Putamen (tissue), 1 donor: ENCODE measurements at regions not wholly inside any gene's neighbourhood (a gene's known extent, or its start where the extent isn't known, plus 50 kb on each side); places are given as distances from the start of the nearest gene placed in this dataset.
"Not testable (repeated sequence)": the region's sequence is repeated elsewhere in the genome, so short reads cannot be mapped to it uniquely, and the experiment has no call there.

Experiments used
- DNase-seq: peaks from one replicate; pipeline ENCODE4 v3.0.0-alpha.2; 2016; ENCODE audit warnings: low spot score

DNA sequence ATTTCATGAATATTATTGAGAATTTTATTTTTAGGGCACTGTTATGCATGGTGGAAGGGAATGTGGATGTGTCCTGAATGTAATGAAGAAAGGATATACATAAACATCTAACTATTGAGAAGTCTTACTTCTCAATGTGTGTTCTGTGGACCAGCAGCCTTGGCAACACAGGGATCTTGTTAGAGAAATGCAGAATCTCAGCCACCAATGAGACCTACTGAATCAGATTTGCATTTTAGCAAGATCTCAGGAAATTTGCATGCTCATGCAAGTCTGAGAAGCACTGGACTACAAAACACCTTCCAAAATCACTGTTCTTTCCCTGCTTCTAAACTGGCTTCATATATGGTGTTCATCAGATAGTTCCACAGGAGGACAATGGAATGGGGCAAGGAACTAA is 139.7 kb upstream of the WDFY3 start:
- no peak for DNase-seq

GRCh38 chr4:85106805-85107336 is 140.4 kb upstream of the WDFY3 start:
- DNase-seq, result no peak

- no peak for DNase-seq
Observed at GRCh38 chr4:85107553-85107952, 141.1 kb upstream of the WDFY3 start.

GRCh38 chr4:85113706-85114105 is 147.2 kb upstream of the WDFY3 start:
- no peak for DNase-seq

- DNase-seq, result no peak
Observed at GRCh38 chr4:85114526-85114925, 148.0 kb upstream of the WDFY3 start.

GRCh38 chr4:85116008-85116407 is 149.5 kb upstream of the WDFY3 start:
- no peak for DNase-seq

DNA sequence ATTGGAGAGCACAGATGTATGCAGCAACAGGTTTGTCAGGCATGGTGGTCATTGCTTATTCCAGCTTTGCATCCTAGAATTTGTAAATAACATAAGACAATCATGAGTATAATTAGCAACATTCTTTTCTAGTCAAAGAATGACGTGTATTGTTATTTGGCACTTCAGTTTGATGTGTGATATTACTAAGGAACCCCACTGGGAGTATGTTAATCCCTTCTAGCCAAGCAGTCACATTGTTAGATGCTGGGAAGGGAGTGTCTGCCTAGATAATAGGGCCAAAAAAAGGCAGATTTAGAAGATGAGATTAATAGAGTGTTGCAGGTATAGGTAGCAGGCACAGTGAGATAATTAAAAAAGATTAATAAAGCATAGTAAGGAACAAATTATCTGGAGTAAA is 159.2 kb upstream of the WDFY3 start:
- DNase-seq, result no peak

- no peak for DNase-seq
Observed at GRCh38 chr4:85126991-85127591, 160.6 kb upstream of the WDFY3 start.

GRCh38 chr4:85127653-85128052 is 161.2 kb upstream of the WDFY3 start:
- peak; percentile 12 for DNase-seq

- DNase-seq, result no peak
Observed at GRCh38 chr4:85128246-85129204, 162.0 kb upstream of the WDFY3 start.

DNA sequence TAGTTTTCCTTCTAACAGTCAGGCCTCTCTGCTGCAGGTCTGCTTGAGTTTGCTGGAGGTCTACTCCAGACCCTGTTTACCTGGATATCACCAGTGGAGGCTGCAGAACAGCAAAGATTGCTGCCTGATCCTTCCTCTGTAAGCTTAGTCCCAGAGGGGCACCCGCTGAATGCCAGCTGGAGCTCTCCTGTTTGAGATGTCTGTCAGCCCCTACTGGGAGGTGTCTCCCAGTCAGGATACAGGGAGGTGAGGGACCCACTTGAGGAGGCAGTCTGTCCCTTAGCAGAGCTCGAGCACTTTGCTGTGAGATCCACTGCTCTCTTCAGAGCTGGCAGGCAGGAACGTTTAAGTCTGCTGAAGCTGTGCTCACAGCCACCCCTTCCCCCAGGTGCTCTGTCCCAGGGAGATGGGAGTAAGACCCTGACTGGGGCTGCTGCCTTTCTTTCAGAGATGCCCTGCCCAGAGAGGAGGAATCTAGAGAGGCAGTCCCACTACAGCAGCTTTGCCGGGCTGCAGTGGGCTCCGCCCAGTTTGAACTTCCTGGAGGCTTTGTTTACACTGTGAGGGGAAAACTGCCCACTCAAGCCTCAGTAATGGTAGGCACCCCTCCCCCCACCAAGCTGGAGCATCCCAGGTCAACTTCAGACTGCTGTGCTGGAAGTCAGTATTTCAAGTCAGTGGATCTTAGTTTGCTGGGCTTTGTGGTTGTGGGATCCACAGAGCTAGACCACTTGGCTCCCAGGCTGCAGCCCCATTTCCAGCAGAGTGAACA is 163.1 kb upstream of the WDFY3 start:
- DNase-seq, result not testable (repeated sequence)

DNA sequence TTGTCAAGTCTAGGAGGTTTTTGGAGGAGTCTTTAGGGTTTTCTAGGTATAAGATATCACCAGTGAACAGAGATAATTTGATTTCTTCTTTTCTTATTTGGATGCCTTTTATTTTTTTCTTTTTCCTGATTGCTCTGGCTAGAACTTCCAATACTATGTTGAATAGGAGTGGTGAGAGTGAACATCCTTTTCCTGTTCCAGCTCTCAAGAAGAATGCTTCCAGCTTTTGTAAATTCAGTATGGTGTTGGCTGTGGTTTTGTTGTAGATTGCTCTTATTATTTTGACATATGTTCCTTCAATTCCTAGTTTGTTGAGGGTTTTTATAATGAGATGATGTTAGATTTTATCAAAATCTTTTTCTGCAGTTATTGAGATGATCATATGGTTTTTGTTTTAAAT is 165.6 kb upstream of the WDFY3 start:
- no peak for DNase-seq

DNA sequence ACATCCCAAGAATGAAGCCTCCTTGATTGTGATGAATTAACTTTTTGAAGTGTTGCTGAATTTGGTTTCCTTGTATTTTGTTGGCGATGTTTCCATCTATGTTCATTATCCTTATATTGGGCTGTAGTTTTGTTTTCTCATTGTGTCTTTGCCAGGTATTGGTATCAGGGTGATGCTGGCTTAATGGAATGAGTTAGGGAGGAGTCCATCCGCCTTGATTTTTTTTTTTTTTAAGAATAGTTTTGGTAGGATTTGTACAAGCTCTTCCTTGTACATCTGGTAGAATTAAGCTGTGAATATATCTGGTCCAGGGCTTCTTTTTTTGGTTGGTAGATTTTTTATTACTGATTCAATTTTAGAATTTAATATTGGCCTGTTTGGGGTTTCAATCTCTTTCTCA is 166.1 kb upstream of the WDFY3 start:
- no peak for DNase-seq

DNA sequence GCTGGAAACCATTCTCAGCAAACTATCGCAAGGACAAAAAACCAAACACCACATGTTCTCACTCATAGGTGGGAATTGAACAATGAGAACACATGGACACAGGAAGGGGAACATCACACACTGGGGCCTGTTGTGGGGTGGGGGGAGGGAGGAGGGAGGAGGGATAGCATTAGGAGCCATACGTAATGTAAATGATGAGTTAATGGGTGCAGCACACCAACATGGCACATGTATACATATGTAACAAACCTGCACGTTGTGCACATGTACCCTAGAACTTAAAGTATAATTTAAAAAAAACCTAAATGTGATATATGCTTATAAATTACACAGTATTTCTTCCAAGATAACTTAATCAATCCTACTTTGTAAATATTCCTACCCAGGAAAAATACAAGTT is 173.3 kb upstream of the WDFY3 start:
- DNase-seq, result not testable (repeated sequence)

- no peak for DNase-seq
Observed at GRCh38 chr4:85142451-85142850, 176.0 kb upstream of the WDFY3 start.

DNA sequence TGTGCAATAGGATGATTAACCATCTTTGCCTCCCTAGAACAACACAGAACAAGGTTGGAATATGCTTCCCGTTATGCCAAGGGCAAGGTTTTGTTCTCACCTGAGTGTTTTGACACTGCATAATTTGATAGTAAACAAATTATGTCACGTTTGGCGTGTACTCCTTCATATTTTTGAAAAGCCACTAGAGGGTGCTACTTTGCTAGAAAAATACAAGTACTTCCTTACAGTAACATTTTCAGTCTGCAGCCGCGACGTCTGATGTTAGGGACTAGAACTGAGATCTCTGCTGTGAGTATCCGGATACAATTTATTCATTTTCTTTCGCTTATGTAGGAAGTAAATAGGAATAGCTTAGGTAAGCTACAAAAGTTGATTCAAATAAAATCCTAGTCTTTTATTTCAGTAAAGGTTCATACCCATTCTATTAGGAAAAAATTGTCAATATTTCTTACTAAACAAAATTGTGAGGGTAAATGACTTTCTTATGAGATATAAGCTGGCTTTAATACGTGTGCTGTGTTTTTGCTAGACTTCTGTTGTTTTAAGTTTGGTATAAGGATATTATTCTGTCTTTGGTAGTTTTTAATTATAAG is 181.1 kb upstream of the WDFY3 start:
- DNase-seq, result peak; percentile 76

- no peak for DNase-seq
Observed at GRCh38 chr4:85149676-85150075, 183.2 kb upstream of the WDFY3 start.

DNA sequence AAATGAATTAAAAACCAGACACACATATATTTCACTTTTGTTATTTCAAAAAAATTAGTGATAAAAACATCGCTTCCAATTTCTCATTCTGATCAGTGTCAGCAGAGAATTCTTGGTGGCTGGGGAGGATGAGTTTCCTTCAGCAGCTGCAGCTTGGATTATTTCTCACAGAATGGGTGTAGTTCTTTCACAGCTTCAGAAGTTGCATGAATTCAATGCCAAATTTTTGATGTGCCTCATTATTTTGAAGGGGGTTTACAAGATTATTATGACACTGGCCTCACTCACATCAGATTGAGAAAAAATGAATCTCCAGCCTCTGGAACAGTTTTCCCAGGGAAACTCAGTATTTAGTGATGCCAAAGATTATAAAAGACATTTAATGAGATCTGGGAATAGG is 184.9 kb upstream of the WDFY3 start:
- DNase-seq, result no peak

GRCh38 chr4:85151786-85152185 is 185.3 kb upstream of the WDFY3 start:
- DNase-seq, result no peak

DNA sequence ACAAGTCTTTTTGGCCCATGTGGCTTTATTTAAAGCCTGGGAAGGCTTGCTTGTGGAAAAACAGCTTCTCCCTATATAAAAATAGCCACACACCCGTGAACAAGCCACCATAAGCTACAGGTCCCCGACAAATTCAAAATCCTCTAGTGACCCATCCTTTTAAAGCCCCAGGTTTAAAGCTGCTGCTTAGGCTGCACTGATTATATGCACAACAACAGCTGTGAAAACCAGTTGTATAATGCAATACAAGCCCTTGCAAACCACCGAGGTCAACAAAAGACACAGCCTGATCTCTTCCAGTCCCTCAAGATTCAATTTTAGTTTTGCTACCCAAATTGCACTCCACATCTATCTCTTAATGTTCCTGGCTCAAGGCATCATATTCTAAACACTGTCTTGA is 186.0 kb upstream of the WDFY3 start:
- DNase-seq, result no peak

DNA sequence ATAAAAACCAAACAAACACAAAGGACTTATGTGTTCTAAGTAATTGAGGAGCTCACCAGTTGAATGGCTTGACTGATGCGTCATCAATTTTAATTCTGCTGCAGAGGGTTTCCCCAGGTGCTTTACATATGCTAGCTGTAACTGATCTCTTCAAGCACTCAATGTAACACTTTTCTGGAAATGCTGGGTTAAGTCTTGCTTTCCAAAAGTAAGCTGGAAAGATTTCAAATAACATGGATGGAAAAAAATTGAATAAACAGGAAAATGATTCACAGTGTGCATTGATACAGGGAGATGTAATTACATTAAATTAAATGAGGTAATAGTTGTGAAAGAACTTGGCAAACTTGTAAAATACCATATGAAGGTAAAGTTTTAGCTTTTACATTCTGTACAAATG is 186.7 kb upstream of the WDFY3 start:
- DNase-seq, result no peak

GRCh38 chr4:85154591-85154990 is 188.1 kb upstream of the WDFY3 start:
- DNase-seq, result no peak
